Left lung (tissue), 4 donors: ENCODE measurements at regions not wholly inside any gene's neighbourhood (a gene's known extent, or its start where the extent isn't known, plus 50 kb on each side); places are given as distances from the start of the nearest gene placed in this dataset.

Source experiments
- ATAC-seq: fragments of 200-7000 bp; cut with Tn5 transposase; one replicate; pipeline ENCODE4 v1.9.1; 2020; ENCODE audit warnings: moderate library complexity
- DNase-seq, 4 donors: peaks; one replicate each; pipeline ENCODE4 v3.0.0-alpha.2; 2013 to 2020
- H3K27ac ChIP-seq, 2 donors: fragments of 200-600 bp; sonication (generic) in 1 of 2; one replicate each; pipeline versions ENCODE4 v1.5.0 to v1.8.0; 2020 to 2021
- H3K27me3 ChIP-seq, 2 donors: fragments of 200-600 bp; sonication (generic) in 1 of 2; one replicate each; pipeline versions ENCODE4 v1.5.0 to v1.8.0; 2020 to 2021
- H3K36me3 ChIP-seq, 2 donors: fragments of 200-600 bp; sonication (generic) in 1 of 2; one replicate each; pipeline versions ENCODE4 v1.5.0 to v1.8.0; 2020 to 2021
- H3K4me1 ChIP-seq, 2 donors: fragments of 200-600 bp; one replicate each; pipeline ENCODE4 v1.8.0; 2021
- H3K4me3 ChIP-seq, 2 donors: fragments of 200-600 bp; sonication (generic) in 1 of 2; one replicate each; pipeline versions ENCODE4 v1.5.0 to v1.8.0; 2020 to 2021; ENCODE audit warnings: mild to moderate bottlenecking in 1 of 2
- H3K9me3 ChIP-seq, 2 donors: fragments of 200-600 bp; sonication (generic) in 1 of 2; one replicate each; pipeline versions ENCODE4 v1.5.0 to v1.8.0; 2020 to 2021
- intact Hi-C, 2 donors: fragments of 100-400 bp; cut with DNase I; formaldehyde crosslinking; loops; one replicate each; pipeline versions ENCODE4 v1.11.2 to v1.14.2; 2022
- TF ChIP-seq, protein P1 (sequence below), 2 donors: fragments of 200-600 bp; sonication (generic) in 1 of 2; IDR thresholded peaks; one replicate each; pipeline versions ENCODE4 v1.5.0 to v1.8.0; 2021; ENCODE audit warnings: antibody characterized with exemption in 2 of 2
- donor health status: DM: no; HTN: yes; CAD: no.
- donor health status: DM: no; HTN: no; CAD: no.

DNA sequence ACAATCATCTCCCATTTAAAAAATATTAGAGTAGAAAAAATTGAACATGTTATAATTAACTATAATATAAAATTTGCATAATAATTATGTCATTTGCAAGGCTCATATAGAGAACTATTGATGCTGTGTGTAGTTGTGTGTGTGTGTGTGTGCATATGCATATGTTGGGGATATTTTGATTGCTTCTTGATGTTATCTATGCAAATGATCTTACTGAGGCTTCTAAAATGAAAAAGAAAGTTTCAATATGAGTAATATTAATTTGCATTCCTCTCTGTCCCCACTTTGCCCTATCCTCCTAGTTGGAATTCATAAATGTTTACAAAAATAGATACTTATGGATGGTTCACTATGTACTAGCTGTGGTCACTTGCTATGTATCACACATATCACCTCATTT is 523.3 kb downstream of the TRIB2 start:
- intact Hi-C loops = no loop called here

DNA sequence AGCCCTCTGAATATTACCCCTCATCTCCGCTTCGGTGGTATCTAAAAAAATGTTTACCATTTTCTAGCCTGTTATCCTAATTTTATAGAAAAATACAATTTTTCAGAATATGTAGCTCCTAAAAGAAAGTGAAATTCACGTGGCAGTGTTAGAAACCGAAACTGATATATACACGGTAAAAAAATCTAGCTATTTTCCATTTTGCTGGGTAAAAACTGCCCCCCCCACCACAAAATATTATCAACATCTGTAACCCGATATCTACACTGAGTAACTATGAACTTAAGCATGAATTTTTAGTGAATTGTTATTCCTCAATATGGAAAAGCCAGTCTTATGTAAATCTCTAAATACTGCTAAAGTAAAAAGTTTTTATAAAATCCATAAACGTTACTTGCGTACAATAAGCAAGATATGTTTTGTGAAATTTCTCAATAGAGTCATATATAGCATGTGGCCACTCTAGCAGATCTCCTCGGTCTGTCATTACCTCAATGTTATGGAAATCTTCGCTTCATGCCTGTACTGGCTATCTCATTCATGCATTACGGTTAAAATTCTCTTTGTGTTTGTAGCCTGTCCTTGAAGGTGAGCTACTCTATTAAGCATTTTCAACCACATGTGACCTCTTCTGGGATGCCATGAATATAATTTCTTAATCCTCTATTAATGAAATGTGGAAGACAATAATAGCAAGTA is 524.2 kb downstream of the TRIB2 start:
- no peaks in the 10 kb centered on the region for H3K36me3 ChIP-seq
- TF ChIP-seq, protein P1, sequence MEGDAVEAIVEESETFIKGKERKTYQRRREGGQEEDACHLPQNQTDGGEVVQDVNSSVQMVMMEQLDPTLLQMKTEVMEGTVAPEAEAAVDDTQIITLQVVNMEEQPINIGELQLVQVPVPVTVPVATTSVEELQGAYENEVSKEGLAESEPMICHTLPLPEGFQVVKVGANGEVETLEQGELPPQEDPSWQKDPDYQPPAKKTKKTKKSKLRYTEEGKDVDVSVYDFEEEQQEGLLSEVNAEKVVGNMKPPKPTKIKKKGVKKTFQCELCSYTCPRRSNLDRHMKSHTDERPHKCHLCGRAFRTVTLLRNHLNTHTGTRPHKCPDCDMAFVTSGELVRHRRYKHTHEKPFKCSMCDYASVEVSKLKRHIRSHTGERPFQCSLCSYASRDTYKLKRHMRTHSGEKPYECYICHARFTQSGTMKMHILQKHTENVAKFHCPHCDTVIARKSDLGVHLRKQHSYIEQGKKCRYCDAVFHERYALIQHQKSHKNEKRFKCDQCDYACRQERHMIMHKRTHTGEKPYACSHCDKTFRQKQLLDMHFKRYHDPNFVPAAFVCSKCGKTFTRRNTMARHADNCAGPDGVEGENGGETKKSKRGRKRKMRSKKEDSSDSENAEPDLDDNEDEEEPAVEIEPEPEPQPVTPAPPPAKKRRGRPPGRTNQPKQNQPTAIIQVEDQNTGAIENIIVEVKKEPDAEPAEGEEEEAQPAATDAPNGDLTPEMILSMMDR (IDR thresholded peaks at IDR 0.05) = no peak
- DNase-seq (no peak), ATAC-seq (no peak)
- no peak overlapping the region for H3K27ac ChIP-seq
- H3K4me3 ChIP-seq = no peak overlapping the region
- H3K4me1 ChIP-seq = no peaks in the 10 kb centered on the region
- H3K9me3 ChIP-seq = no peaks in the 10 kb centered on the region
- intact Hi-C loops = no loop called here
- no peaks in the 10 kb centered on the region for H3K27me3 ChIP-seq

More for the DNA sequence above, 523.3 kb downstream of the TRIB2 start:
- DNase-seq (no peak), ATAC-seq (no peak)
- no peaks in the 10 kb centered on the region for H3K36me3 ChIP-seq
- no peak overlapping the region for H3K27ac ChIP-seq
- H3K27me3 ChIP-seq = no peaks in the 10 kb centered on the region
- TF ChIP-seq, protein P1 (IDR thresholded peaks at IDR 0.05) = no peak
- H3K9me3 ChIP-seq = no peaks in the 10 kb centered on the region
- H3K4me1 ChIP-seq = no peaks in the 10 kb centered on the region
- H3K4me3 ChIP-seq = no peak overlapping the region

DNA sequence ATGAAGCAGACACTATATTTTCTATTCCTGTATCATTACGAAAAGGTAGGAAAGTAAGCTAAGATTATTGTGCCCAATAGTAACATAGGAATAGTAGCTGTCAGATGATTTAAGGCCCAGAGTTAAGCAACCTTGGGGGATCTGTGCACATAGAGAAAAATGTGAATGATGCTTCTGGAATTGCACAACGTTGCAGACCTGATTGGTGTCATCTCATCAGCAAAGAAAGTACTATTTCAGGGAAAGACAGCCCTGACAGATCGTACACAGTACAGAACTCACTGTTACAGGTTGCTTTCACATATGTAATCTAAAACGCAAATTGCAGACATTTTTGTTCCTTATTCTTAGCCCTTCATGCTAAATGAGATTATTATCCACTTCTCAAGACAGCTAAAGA is 535.9 kb downstream of the TRIB2 start:
- TF ChIP-seq, protein P1 (IDR thresholded peaks at IDR 0.05) = no peak
- Histone ChIP-seq H3K4me1 (no peaks in the 10 kb centered on the region), H3K9me3 (no peaks in the 10 kb centered on the region), H3K36me3 (no peaks in the 10 kb centered on the region), H3K27me3 (no peaks in the 10 kb centered on the region), H3K27ac (no peak overlapping the region), H3K4me3 (no peak overlapping the region)
- ATAC-seq = no peak
- DNase-seq = no peak
- intact Hi-C loops = no loop called here

DNA sequence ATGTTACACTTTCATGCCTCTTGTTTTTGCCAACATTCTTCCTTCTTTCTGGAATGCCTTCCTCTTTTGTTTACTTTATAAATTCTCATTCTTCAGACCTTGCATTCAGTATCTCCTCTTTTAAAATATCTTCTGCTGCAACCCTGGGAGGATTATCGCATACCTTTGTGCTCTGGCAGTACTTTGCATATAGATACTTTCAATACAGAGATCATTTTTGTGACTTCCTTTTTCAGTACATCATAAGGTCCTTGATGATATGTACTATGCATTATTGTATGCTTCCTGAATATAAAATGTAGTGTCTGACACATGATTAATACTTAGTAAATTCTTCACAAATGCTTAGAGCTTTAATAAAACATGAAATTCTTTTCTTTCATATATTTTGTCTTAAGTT is 538.7 kb downstream of the TRIB2 start:
- peaks cover 0 to 5% of the 10 kb centered on the region in 2 donors for H3K9me3 ChIP-seq
- no peak overlapping the region for H3K4me3 ChIP-seq
- H3K27ac ChIP-seq = no peak overlapping the region
- ATAC-seq = no peak
- no peaks in the 10 kb centered on the region for H3K36me3 ChIP-seq
- H3K4me1 ChIP-seq = no peaks in the 10 kb centered on the region
- intact Hi-C loops = no loop called here
- no peak for DNase-seq
- TF ChIP-seq, protein P1 (IDR thresholded peaks at IDR 0.05) = no peak
- H3K27me3 ChIP-seq = no peaks in the 10 kb centered on the region

DNA sequence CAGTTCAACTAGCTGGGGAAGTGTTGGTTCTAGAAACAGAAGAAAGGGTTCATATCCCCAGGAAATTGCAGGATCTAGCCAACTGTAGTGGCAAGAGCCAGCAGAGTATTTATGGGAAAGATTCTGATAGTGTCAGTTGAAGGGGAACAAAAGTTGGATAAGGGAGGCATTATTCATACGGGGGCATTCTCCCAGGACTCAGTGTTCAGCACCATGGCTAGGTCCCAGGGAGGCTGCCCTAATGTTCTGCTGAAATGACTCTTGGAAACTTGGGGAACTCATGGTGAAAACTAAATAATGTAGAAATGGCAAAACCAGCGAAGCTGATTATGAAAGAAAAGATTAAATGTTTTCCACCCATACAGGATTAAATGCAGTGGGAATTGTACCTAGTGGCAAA is 543.7 kb downstream of the TRIB2 start:
- H3K27ac ChIP-seq = no peak overlapping the region
- H3K4me1 ChIP-seq = no peaks in the 10 kb centered on the region
- H3K4me3 ChIP-seq = no peak overlapping the region
- H3K36me3 ChIP-seq = no peaks in the 10 kb centered on the region
- TF ChIP-seq, protein P1 (IDR thresholded peaks at IDR 0.05) = no peak
- H3K27me3 ChIP-seq = no peaks in the 10 kb centered on the region
- ATAC-seq (no peak), DNase-seq (peak in 1 of 4 donors; percentile 9)
- intact Hi-C loops = no loop called here
- H3K9me3 ChIP-seq = peaks cover 0 to 5% of the 10 kb centered on the region in 2 donors
